ENCODE measurements at regions not wholly inside any gene's neighbourhood (a gene's known extent, or its start where the extent isn't known, plus 50 kb on each side); places are given as distances from the start of the nearest gene placed in this dataset.

GRCh38 chr4:32094987-32095386, 1374.8 kb downstream of the PCDH7 start:
- H3K9me3 Mint-ChIP-seq, result no peaks in the 10 kb centered on the region
- H3K36me3 Mint-ChIP-seq (ENCODE audit: insufficient read depth), result peaks cover 2% of the 10 kb centered on the region
- DNase-seq (ENCODE audit: low spot score in 2 of 2) (no peak), ATAC-seq (replicated peaks; ENCODE audit: extremely low read depth, poor library complexity, severe bottlenecking) (no peak)
- no peak overlapping the region for H3K4me3 Mint-ChIP-seq
- H3K27ac Mint-ChIP-seq (ENCODE audit: low read depth), result no peak overlapping the region
- no peaks in the 10 kb centered on the region for H3K4me1 Mint-ChIP-seq
- H3K27me3 Mint-ChIP-seq, result no peaks in the 10 kb centered on the region

- Mint-ChIP-seq H3K27me3 (no peaks in the 10 kb centered on the region), H3K4me1 (no peaks in the 10 kb centered on the region), H3K27ac (ENCODE audit: low read depth) (no peak overlapping the region), H3K4me3 (no peak overlapping the region), H3K36me3 (ENCODE audit: insufficient read depth) (no peaks in the 10 kb centered on the region), H3K9me3 (peaks cover 20% of the 10 kb centered on the region)
- no peak for ATAC-seq (replicated peaks; ENCODE audit: extremely low read depth, poor library complexity, severe bottlenecking)
- no peak for DNase-seq (ENCODE audit: low spot score in 2 of 2)
These were observed 1382.7 kb downstream of the PCDH7 start for GRCh38 chr4:32102896-32103295.

- Mint-ChIP-seq H3K27ac (ENCODE audit: low read depth) (no peak overlapping the region), H3K4me3 (no peak overlapping the region), H3K27me3 (no peaks in the 10 kb centered on the region), H3K4me1 (no peaks in the 10 kb centered on the region), H3K36me3 (ENCODE audit: insufficient read depth) (no peaks in the 10 kb centered on the region), H3K9me3 (peaks cover 29% of the 10 kb centered on the region)
- DNase-seq (ENCODE audit: low spot score in 2 of 2), result no peak
- no peak for ATAC-seq (replicated peaks; ENCODE audit: extremely low read depth, poor library complexity, severe bottlenecking)
These were observed 1386.6 kb downstream of the PCDH7 start for GRCh38 chr4:32106767-32107166.

GRCh38 chr4:32112891-32113290, 1392.7 kb downstream of the PCDH7 start:
- no peak for ATAC-seq (replicated peaks; ENCODE audit: extremely low read depth, poor library complexity, severe bottlenecking)
- no peak overlapping the region for H3K27ac Mint-ChIP-seq (ENCODE audit: low read depth)
- no peaks in the 10 kb centered on the region for H3K27me3 Mint-ChIP-seq
- H3K36me3 Mint-ChIP-seq (ENCODE audit: insufficient read depth), result no peaks in the 10 kb centered on the region
- no peak overlapping the region for H3K4me3 Mint-ChIP-seq
- H3K4me1 Mint-ChIP-seq, result no peaks in the 10 kb centered on the region
- H3K9me3 Mint-ChIP-seq, result peaks cover 10% of the 10 kb centered on the region
- no peak for DNase-seq (ENCODE audit: low spot score in 2 of 2)

- no peak overlapping the region for H3K4me3 Mint-ChIP-seq
- H3K27me3 Mint-ChIP-seq, result no peaks in the 10 kb centered on the region
- DNase-seq (ENCODE audit: low spot score in 2 of 2), result no peak
- H3K9me3 Mint-ChIP-seq, result peaks cover 5% of the 10 kb centered on the region
- H3K4me1 Mint-ChIP-seq, result no peaks in the 10 kb centered on the region
- no peaks in the 10 kb centered on the region for H3K36me3 Mint-ChIP-seq (ENCODE audit: insufficient read depth)
- no peak for ATAC-seq (replicated peaks; ENCODE audit: extremely low read depth, poor library complexity, severe bottlenecking)
- no peak overlapping the region for H3K27ac Mint-ChIP-seq (ENCODE audit: low read depth)
These were observed 1397.5 kb downstream of the PCDH7 start for GRCh38 chr4:32117693-32118092.

- ATAC-seq (replicated peaks; ENCODE audit: extremely low read depth, poor library complexity, severe bottlenecking) (no peak), DNase-seq (ENCODE audit: low spot score in 2 of 2) (no peak)
- Mint-ChIP-seq H3K27me3 (no peaks in the 10 kb centered on the region), H3K27ac (ENCODE audit: low read depth) (no peak overlapping the region), H3K9me3 (peaks cover 15% of the 10 kb centered on the region), H3K36me3 (ENCODE audit: insufficient read depth) (no peaks in the 10 kb centered on the region), H3K4me3 (no peak overlapping the region), H3K4me1 (no peaks in the 10 kb centered on the region)
These were observed 1399.7 kb downstream of the PCDH7 start for GRCh38 chr4:32119907-32120306.

GRCh38 chr4:32128549-32128948, 1408.4 kb downstream of the PCDH7 start:
- Mint-ChIP-seq H3K9me3 (peaks cover 9% of the 10 kb centered on the region), H3K36me3 (ENCODE audit: insufficient read depth) (no peaks in the 10 kb centered on the region), H3K4me1 (no peaks in the 10 kb centered on the region), H3K27me3 (no peaks in the 10 kb centered on the region), H3K27ac (ENCODE audit: low read depth) (no peak overlapping the region), H3K4me3 (no peak overlapping the region)
- no peak for DNase-seq (ENCODE audit: low spot score in 2 of 2)
- no peak for ATAC-seq (replicated peaks; ENCODE audit: extremely low read depth, poor library complexity, severe bottlenecking)

- H3K27me3 Mint-ChIP-seq, result no peaks in the 10 kb centered on the region
- peaks cover 8% of the 10 kb centered on the region for H3K9me3 Mint-ChIP-seq
- ATAC-seq (replicated peaks; ENCODE audit: extremely low read depth, poor library complexity, severe bottlenecking), result no peak
- no peaks in the 10 kb centered on the region for H3K36me3 Mint-ChIP-seq (ENCODE audit: insufficient read depth)
- H3K27ac Mint-ChIP-seq (ENCODE audit: low read depth), result no peak overlapping the region
- H3K4me1 Mint-ChIP-seq, result no peaks in the 10 kb centered on the region
- H3K4me3 Mint-ChIP-seq, result no peak overlapping the region
- DNase-seq (ENCODE audit: low spot score in 2 of 2), result no peak
These were observed 1409.8 kb downstream of the PCDH7 start for GRCh38 chr4:32129967-32130366.

GRCh38 chr4:32133141-32133540, 1413.0 kb downstream of the PCDH7 start:
- Mint-ChIP-seq H3K36me3 (ENCODE audit: insufficient read depth) (no peaks in the 10 kb centered on the region), H3K4me3 (no peak overlapping the region), H3K4me1 (no peaks in the 10 kb centered on the region), H3K27ac (ENCODE audit: low read depth) (no peak overlapping the region), H3K9me3 (peaks cover 7% of the 10 kb centered on the region), H3K27me3 (no peaks in the 10 kb centered on the region)
- no peak for DNase-seq (ENCODE audit: low spot score in 2 of 2)
- no peak for ATAC-seq (replicated peaks; ENCODE audit: extremely low read depth, poor library complexity, severe bottlenecking)

GRCh38 chr4:32133734-32134133, 1413.6 kb downstream of the PCDH7 start:
- H3K4me1 Mint-ChIP-seq, result no peaks in the 10 kb centered on the region
- H3K9me3 Mint-ChIP-seq, result peaks cover 5% of the 10 kb centered on the region
- DNase-seq (ENCODE audit: low spot score in 2 of 2), result no peak
- no peaks in the 10 kb centered on the region for H3K27me3 Mint-ChIP-seq
- no peaks in the 10 kb centered on the region for H3K36me3 Mint-ChIP-seq (ENCODE audit: insufficient read depth)
- no peak overlapping the region for H3K27ac Mint-ChIP-seq (ENCODE audit: low read depth)
- no peak overlapping the region for H3K4me3 Mint-ChIP-seq
- ATAC-seq (replicated peaks; ENCODE audit: extremely low read depth, poor library complexity, severe bottlenecking), result no peak

- Mint-ChIP-seq H3K27ac (ENCODE audit: low read depth) (no peak overlapping the region), H3K4me1 (no peaks in the 10 kb centered on the region), H3K27me3 (no peaks in the 10 kb centered on the region)
These were observed 1415.5 kb downstream of the PCDH7 start for GRCh38 chr4:32135642-32136041.

GRCh38 chr4:32136081-32136787, 1416.1 kb downstream of the PCDH7 start:
- no peaks in the 10 kb centered on the region for H3K4me1 Mint-ChIP-seq
- H3K4me3 Mint-ChIP-seq, result no peak overlapping the region
- H3K9me3 Mint-ChIP-seq, result peaks cover 5% of the 10 kb centered on the region
- H3K36me3 Mint-ChIP-seq (ENCODE audit: insufficient read depth), result no peaks in the 10 kb centered on the region
- H3K27ac Mint-ChIP-seq (ENCODE audit: low read depth), result no peak overlapping the region
- no peak for ATAC-seq (replicated peaks; ENCODE audit: extremely low read depth, poor library complexity, severe bottlenecking)
- DNase-seq (ENCODE audit: low spot score in 2 of 2), result no peak
- H3K27me3 Mint-ChIP-seq, result no peaks in the 10 kb centered on the region

More at GRCh38 chr4:32135642-32136041, 1415.5 kb downstream of the PCDH7 start:
- H3K4me3 Mint-ChIP-seq, result no peak overlapping the region
- ATAC-seq (replicated peaks; ENCODE audit: extremely low read depth, poor library complexity, severe bottlenecking) (no peak), DNase-seq (ENCODE audit: low spot score in 2 of 2) (no peak)
- H3K36me3 Mint-ChIP-seq (ENCODE audit: insufficient read depth), result no peaks in the 10 kb centered on the region
- peaks cover 5% of the 10 kb centered on the region for H3K9me3 Mint-ChIP-seq

GRCh38 chr4:32140636-32141035, 1420.5 kb downstream of the PCDH7 start:
- Mint-ChIP-seq H3K36me3 (ENCODE audit: insufficient read depth) (no peaks in the 10 kb centered on the region), H3K27me3 (no peaks in the 10 kb centered on the region), H3K4me1 (no peaks in the 10 kb centered on the region), H3K27ac (ENCODE audit: low read depth) (no peak overlapping the region), H3K4me3 (no peak overlapping the region), H3K9me3 (peaks cover 16% of the 10 kb centered on the region)
- no peak for DNase-seq (ENCODE audit: low spot score in 2 of 2)
- no peak for ATAC-seq (replicated peaks; ENCODE audit: extremely low read depth, poor library complexity, severe bottlenecking)
